Sigmoid colon (tissue), 4 donors: ENCODE measurements at regions not wholly inside any gene's neighbourhood (a gene's known extent, or its start where the extent isn't known, plus 50 kb on each side); places are given as distances from the start of the nearest gene placed in this dataset.

Experiments
- EP300 ChIP-seq, 4 donors: sonication (generic); formaldehyde crosslinking; IDR thresholded peaks; one replicate each; pipeline ENCODE4 v1.6.1; 2017; ENCODE audit warnings: antibody characterized with exemption in 4 of 4
- POLR2A ChIP-seq, 2 donors: fragments of 450-650 bp; IDR thresholded peaks; one replicate each; pipeline ENCODE4 v1.6.1; 2016; ENCODE audit warnings: antibody characterized with exemption in 2 of 2, mild to moderate bottlenecking in 2 of 2, moderate library complexity in 2 of 2
- POLR2AphosphoS5 ChIP-seq, 4 donors: sonication (generic); formaldehyde crosslinking; IDR thresholded peaks; one replicate each; pipeline ENCODE4 v1.6.1; 2017; ENCODE audit warnings: antibody characterized with exemption in 4 of 4
- TF ChIP-seq, protein P1 (sequence below), 4 experiments: fragments of 450-650 bp in 3 of 4; fragments of 200-600 bp in 1 of 4; IDR thresholded peaks; one replicate each; pipeline ENCODE4 v1.5.1; 2016 to 2019; ENCODE audit warnings: antibody characterized with exemption in 4 of 4, mild to moderate bottlenecking in 3 of 4, moderate library complexity in 2 of 4

DNA sequence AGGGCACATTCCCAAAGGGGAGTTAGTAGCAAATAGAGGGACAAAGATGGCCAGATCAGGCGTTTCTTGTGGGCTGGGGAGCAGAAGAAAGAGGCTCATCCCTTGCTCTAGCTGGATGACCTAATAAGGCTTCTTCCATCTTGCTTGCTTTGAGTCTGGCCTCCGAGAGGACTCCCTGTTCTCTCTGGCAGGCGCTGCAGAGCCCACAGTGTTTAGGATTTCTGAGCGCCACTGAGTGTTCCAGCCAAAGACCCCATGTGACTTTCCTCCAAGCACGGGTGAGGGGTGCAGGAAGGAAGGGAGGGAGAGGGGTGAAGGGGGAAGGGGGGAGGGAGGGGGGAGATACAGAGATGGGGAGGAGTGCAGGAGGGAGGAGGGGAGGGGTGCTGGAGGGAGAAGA, 203.8 kb upstream of the SVIL start:
- TF ChIP-seq EP300 (IDR thresholded peaks at IDR 0.05) (peak; percentile 97 to 100 (median 98)), POLR2A (IDR thresholded peaks at IDR 0.05) (no peak), POLR2AphosphoS5 (IDR thresholded peaks at IDR 0.05) (peak; percentile 64 to 94 (median 80))
- TF ChIP-seq, protein P1, sequence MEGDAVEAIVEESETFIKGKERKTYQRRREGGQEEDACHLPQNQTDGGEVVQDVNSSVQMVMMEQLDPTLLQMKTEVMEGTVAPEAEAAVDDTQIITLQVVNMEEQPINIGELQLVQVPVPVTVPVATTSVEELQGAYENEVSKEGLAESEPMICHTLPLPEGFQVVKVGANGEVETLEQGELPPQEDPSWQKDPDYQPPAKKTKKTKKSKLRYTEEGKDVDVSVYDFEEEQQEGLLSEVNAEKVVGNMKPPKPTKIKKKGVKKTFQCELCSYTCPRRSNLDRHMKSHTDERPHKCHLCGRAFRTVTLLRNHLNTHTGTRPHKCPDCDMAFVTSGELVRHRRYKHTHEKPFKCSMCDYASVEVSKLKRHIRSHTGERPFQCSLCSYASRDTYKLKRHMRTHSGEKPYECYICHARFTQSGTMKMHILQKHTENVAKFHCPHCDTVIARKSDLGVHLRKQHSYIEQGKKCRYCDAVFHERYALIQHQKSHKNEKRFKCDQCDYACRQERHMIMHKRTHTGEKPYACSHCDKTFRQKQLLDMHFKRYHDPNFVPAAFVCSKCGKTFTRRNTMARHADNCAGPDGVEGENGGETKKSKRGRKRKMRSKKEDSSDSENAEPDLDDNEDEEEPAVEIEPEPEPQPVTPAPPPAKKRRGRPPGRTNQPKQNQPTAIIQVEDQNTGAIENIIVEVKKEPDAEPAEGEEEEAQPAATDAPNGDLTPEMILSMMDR (IDR thresholded peaks at IDR 0.05): no peak
